Colonic mucosa (tissue), 4 donors: ENCODE measurements at regions not wholly inside any gene's neighbourhood (a gene's known extent, or its start where the extent isn't known, plus 50 kb on each side); places are given as distances from the start of the nearest gene placed in this dataset.

Source experiments
- DNase-seq: peaks from one replicate; pipeline ENCODE4 v3.0.0-alpha.2; 2020
- H3K27ac ChIP-seq: fragments of 200-600 bp; one replicate; pipeline ENCODE4 v1.8.0; 2021
- H3K27me3 ChIP-seq: fragments of 200-600 bp; one replicate; pipeline ENCODE4 v1.8.0; 2021
- H3K36me3 ChIP-seq: fragments of 200-600 bp; one replicate; pipeline ENCODE4 v1.8.0; 2021
- H3K4me1 ChIP-seq: fragments of 200-600 bp; one replicate; pipeline ENCODE4 v1.8.0; 2021; ENCODE audit warnings: mild to moderate bottlenecking
- H3K4me3 ChIP-seq: fragments of 200-600 bp; one replicate; pipeline ENCODE4 v1.8.0; 2021
- H3K9ac ChIP-seq, 2 donors: one replicate each; pipeline ENCODE4 v1.7.0; 2013; ENCODE audit warnings: control low read depth in 2 of 2, low read depth in 2 of 2, low read length in 2 of 2
- H3K9me3 ChIP-seq: fragments of 200-600 bp; one replicate; pipeline ENCODE4 v1.8.0; 2021
- intact Hi-C: fragments of 100-400 bp; cut with DNase I; formaldehyde crosslinking; loops from one replicate; pipeline ENCODE4 v1.14.1; 2022
- TF ChIP-seq, protein P1 (sequence below): fragments of 200-600 bp; IDR thresholded peaks from one replicate; pipeline ENCODE4 v1.8.0; 2022; ENCODE audit warnings: antibody characterized with exemption, mild to moderate bottlenecking
- donor health status: healthy.
- donor health status: DM: no; HTN: no; CAD: no.
- donor health status: DM: no; HTN: no; CAD: no.

GRCh38 chr10:4214908-4215307, 429.9 kb upstream of the KLF6 start:
- no peak for DNase-seq
- TF ChIP-seq, protein P1, sequence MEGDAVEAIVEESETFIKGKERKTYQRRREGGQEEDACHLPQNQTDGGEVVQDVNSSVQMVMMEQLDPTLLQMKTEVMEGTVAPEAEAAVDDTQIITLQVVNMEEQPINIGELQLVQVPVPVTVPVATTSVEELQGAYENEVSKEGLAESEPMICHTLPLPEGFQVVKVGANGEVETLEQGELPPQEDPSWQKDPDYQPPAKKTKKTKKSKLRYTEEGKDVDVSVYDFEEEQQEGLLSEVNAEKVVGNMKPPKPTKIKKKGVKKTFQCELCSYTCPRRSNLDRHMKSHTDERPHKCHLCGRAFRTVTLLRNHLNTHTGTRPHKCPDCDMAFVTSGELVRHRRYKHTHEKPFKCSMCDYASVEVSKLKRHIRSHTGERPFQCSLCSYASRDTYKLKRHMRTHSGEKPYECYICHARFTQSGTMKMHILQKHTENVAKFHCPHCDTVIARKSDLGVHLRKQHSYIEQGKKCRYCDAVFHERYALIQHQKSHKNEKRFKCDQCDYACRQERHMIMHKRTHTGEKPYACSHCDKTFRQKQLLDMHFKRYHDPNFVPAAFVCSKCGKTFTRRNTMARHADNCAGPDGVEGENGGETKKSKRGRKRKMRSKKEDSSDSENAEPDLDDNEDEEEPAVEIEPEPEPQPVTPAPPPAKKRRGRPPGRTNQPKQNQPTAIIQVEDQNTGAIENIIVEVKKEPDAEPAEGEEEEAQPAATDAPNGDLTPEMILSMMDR = no peak
- Histone ChIP-seq H3K27me3 (no peaks in the 10 kb centered on the region), H3K27ac (peak overlapping the region; percentile 29), H3K4me1 (no peaks in the 10 kb centered on the region), H3K36me3 (no peaks in the 10 kb centered on the region), H3K9me3 (no peaks in the 10 kb centered on the region), H3K4me3 (no peak overlapping the region), H3K9ac (no peak overlapping the region)
- intact Hi-C loops = no loop called here

- intact Hi-C loops = no loop called here
- Histone ChIP-seq H3K27me3 (no peaks in the 10 kb centered on the region), H3K4me1 (no peaks in the 10 kb centered on the region), H3K9me3 (no peaks in the 10 kb centered on the region), H3K4me3 (no peak overlapping the region), H3K9ac (no peak overlapping the region), H3K36me3 (no peaks in the 10 kb centered on the region), H3K27ac (no peak overlapping the region)
- TF ChIP-seq, protein P1 = no peak
- no peak for DNase-seq
Measured at GRCh38 chr10:4213441-4213840, 428.4 kb upstream of the KLF6 start.

DNA sequence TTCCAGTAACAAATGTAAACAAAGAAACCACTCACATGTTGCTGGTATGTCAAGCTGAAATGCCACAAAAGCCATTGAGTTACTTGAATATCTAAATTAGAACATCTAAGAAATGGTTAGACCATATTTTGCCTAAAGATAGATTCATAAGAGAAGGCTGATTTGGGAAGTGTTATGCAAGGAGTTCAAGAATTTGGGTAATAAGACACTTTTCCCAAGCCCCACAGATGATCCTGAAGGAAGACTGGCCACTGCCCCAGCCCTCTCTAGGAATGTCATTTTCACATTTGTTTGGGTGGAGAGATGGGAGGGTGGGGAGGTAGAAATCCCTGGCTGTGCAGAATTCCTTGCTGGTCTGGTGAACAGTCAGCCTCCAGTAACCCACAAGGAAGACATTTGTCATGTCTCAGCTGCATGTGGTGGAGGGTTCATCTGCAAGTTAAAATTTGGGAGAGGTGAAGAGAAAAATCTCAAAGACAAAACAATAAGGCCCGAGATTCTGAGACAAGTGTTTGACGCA, 427.2 kb upstream of the KLF6 start:
- TF ChIP-seq, protein P1 = no peak
- Histone ChIP-seq H3K4me1 (no peaks in the 10 kb centered on the region), H3K9ac (no peak overlapping the region), H3K9me3 (no peaks in the 10 kb centered on the region), H3K4me3 (no peak overlapping the region), H3K27ac (no peak overlapping the region), H3K36me3 (no peaks in the 10 kb centered on the region), H3K27me3 (no peaks in the 10 kb centered on the region)
- DNase-seq = no peak
- intact Hi-C loops = no loop called here

DNA sequence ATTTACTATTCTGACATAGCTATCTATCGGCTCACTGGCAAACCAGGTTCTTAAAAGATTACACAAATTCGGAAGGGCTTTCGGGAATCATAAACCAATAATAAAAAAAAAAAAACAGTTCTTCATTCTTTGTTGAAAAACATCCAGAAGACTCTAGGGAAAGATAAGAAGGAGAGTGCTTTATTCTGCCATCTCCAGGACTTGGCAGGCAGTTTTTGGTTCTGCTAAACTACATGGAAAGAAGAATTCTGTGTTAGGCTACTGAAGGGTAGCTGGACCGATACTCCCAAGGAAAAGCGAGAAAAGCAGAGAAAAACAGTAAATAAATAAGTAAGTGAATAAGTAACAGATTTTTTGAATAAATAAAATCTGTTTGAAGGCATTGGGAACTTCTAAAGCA, 423.5 kb upstream of the KLF6 start:
- TF ChIP-seq, protein P1 = no peak
- H3K27ac ChIP-seq = no peak overlapping the region
- no peaks in the 10 kb centered on the region for H3K9me3 ChIP-seq
- no peaks in the 10 kb centered on the region for H3K36me3 ChIP-seq
- intact Hi-C loops = no loop called here
- no peak for DNase-seq
- H3K4me3 ChIP-seq = no peak overlapping the region
- H3K4me1 ChIP-seq = no peaks in the 10 kb centered on the region
- no peak overlapping the region for H3K9ac ChIP-seq
- H3K27me3 ChIP-seq = no peaks in the 10 kb centered on the region

- H3K4me3 ChIP-seq = no peak overlapping the region
- H3K27me3 ChIP-seq = no peaks in the 10 kb centered on the region
- intact Hi-C loops = no loop called here
- DNase-seq = peak; percentile 48
- no peaks in the 10 kb centered on the region for H3K9me3 ChIP-seq
- peak overlapping the region in 1 of 2 donors; percentile 28 for H3K9ac ChIP-seq
- peak overlapping the region; percentile 44 for H3K27ac ChIP-seq
- no peaks in the 10 kb centered on the region for H3K36me3 ChIP-seq
- H3K4me1 ChIP-seq = no peaks in the 10 kb centered on the region
- TF ChIP-seq, protein P1 = no peak
Measured at GRCh38 chr10:4205113-4205512, 420.1 kb upstream of the KLF6 start.
